HEK293T (cell line): ENCODE measurements at regions not wholly inside any gene's neighbourhood (a gene's known extent, or its start where the extent isn't known, plus 50 kb on each side); places are given as distances from the start of the nearest gene placed in this dataset.

Experiments
- CTCF ChIA-PET: fragments of 350-600 bp; formaldehyde crosslinking; extraction: SDS; loops from one replicate; lab custom pipeline; 2021; ENCODE audit warnings: antibody characterized with exemption, inconsistent platforms; lab: Yijun Ruan, JAX
- POLR2A ChIA-PET: fragments of 350-600 bp; formaldehyde crosslinking; extraction: SDS; loops from one replicate; lab custom pipeline; 2020; ENCODE audit warnings: antibody characterized with exemption, inconsistent platforms; lab: Yijun Ruan, JAX
- DNase-seq: peaks from one replicate; pipeline ENCODE4 v3.0.0; 2012; ENCODE audit warnings: mixed read lengths; ENCODE audit errors: extremely low spot score
- ARNT ChIP-seq: fragments of 450-650 bp; IDR thresholded peaks from 2 replicates; pipeline ENCODE4 v1.6.1; 2017; ENCODE audit warnings: mild to moderate bottlenecking
- BHLHE40 ChIP-seq: fragments of 450-650 bp; IDR thresholded peaks from 2 replicates; pipeline ENCODE4 v1.6.1; 2016; ENCODE audit warnings: mild to moderate bottlenecking, moderate library complexity, borderline replicate concordance
- CTBP1 ChIP-seq: fragments of 450-650 bp; IDR thresholded peaks from 2 replicates; pipeline ENCODE4 v1.6.1; 2016; ENCODE audit warnings: borderline replicate concordance
- ELF4 ChIP-seq: fragments of 450-650 bp; IDR thresholded peaks from 2 replicates; pipeline ENCODE4 v1.6.1; 2017; ENCODE audit warnings: antibody characterized with exemption
- FOXA1 ChIP-seq: fragments of 450-650 bp; IDR thresholded peaks from 2 replicates; pipeline ENCODE4 v1.6.1; 2016; ENCODE audit warnings: mild to moderate bottlenecking
- FOXK2 ChIP-seq: fragments of 450-650 bp; IDR thresholded peaks from 2 replicates; pipeline ENCODE4 v1.6.1; 2016; ENCODE audit warnings: mild to moderate bottlenecking
- FOXM1 ChIP-seq: fragments of 450-650 bp; IDR thresholded peaks from 2 replicates; pipeline ENCODE4 v1.6.1; 2017; ENCODE audit warnings: mild to moderate bottlenecking, borderline replicate concordance
- HDGF ChIP-seq: fragments of 450-650 bp; IDR thresholded peaks from 2 replicates; pipeline ENCODE4 v1.6.1; 2017; ENCODE audit warnings: antibody characterized with exemption, borderline replicate concordance
- L3MBTL2 ChIP-seq: fragments of 450-650 bp; conservative IDR thresholded peaks from 2 replicates; pipeline ENCODE4 v1.6.1; 2016; ENCODE audit warnings: mild to moderate bottlenecking
- LEF1 ChIP-seq: fragments of 450-650 bp; IDR thresholded peaks from 2 replicates; pipeline ENCODE4 v1.6.1; 2017; ENCODE audit warnings: mild to moderate bottlenecking, borderline replicate concordance
- NFRKB ChIP-seq: fragments of 450-650 bp; IDR thresholded peaks from 2 replicates; pipeline ENCODE4 v1.6.1; 2016; ENCODE audit warnings: mild to moderate bottlenecking, moderate library complexity
- PKNOX1 ChIP-seq: fragments of 450-650 bp; IDR thresholded peaks from 2 replicates; pipeline ENCODE4 v1.6.1; 2016
- SP1 ChIP-seq: fragments of 450-650 bp; IDR thresholded peaks from 2 replicates; pipeline ENCODE4 v1.6.1; 2017
- SUZ12 ChIP-seq: fragments of 450-650 bp; IDR thresholded peaks from 2 replicates; pipeline ENCODE4 v1.6.1; 2016; ENCODE audit warnings: mild to moderate bottlenecking
- TARDBP ChIP-seq: fragments of 450-650 bp; IDR thresholded peaks from 2 replicates; pipeline ENCODE4 v1.6.1; 2016
- ZNF384 ChIP-seq: fragments of 450-650 bp; IDR thresholded peaks from 2 replicates; pipeline ENCODE4 v1.6.1; 2016

GRCh38 chr2:19185086-19185485 lies 173.3 kb downstream of the OSR1 start:
- no peak for TF ChIP-seq ARNT
- TF ChIP-seq FOXM1: no peak
- TF ChIP-seq CTBP1: no peak
- TF ChIP-seq PKNOX1: no peak
- no peak for TF ChIP-seq NFRKB
- no peak for TF ChIP-seq FOXK2
- POLR2A ChIA-PET: no interaction called here
- DNase-seq: no peak
- CTCF ChIA-PET: no interaction called here

- ChIA-PET CTCF (no interaction called here), POLR2A (no interaction called here)
- DNase-seq: no peak
- TF ChIP-seq ZNF384 (no peak), FOXA1 (no peak), SP1 (no peak), NFRKB (no peak), CTBP1 (no peak), FOXM1 (no peak), PKNOX1 (no peak), BHLHE40 (no peak), TARDBP (no peak), HDGF (no peak), SUZ12 (no peak), ARNT (no peak), FOXK2 (no peak), L3MBTL2 (no peak), ELF4 (no peak), LEF1 (no peak)
These were observed 180.2 kb downstream of the OSR1 start for GRCh38 chr2:19178175-19178574.

GRCh38 chr2:19176977-19177376 lies 181.4 kb downstream of the OSR1 start:
- ChIA-PET CTCF (no interaction called here), POLR2A (no interaction called here)
- no peak for DNase-seq
- no peak for TF ChIP-seq FOXA1
- no peak for TF ChIP-seq BHLHE40
- TF ChIP-seq HDGF: no peak
- no peak for TF ChIP-seq ZNF384
- TF ChIP-seq LEF1: no peak
- no peak for TF ChIP-seq FOXM1
- TF ChIP-seq TARDBP: no peak
- no peak for TF ChIP-seq ELF4
- TF ChIP-seq PKNOX1: no peak
- TF ChIP-seq ARNT: no peak
- TF ChIP-seq CTBP1: no peak
- no peak for TF ChIP-seq SUZ12
- no peak for TF ChIP-seq FOXK2
- TF ChIP-seq L3MBTL2: no peak
- TF ChIP-seq NFRKB: no peak
- TF ChIP-seq SP1: no peak

GRCh38 chr2:19176172-19176852 lies 182.1 kb downstream of the OSR1 start:
- POLR2A ChIA-PET: no interaction called here
- no peak for DNase-seq
- CTCF ChIA-PET: no interaction called here

GRCh38 chr2:19174176-19174575 lies 184.2 kb downstream of the OSR1 start:
- DNase-seq: no peak
- CTCF ChIA-PET: no interaction called here
- TF ChIP-seq NFRKB: no peak
- POLR2A ChIA-PET: no interaction called here

More at GRCh38 chr2:19176172-19176852, 182.1 kb downstream of the OSR1 start:
- no peak for TF ChIP-seq LEF1
- no peak for TF ChIP-seq FOXK2
- no peak for TF ChIP-seq CTBP1
- TF ChIP-seq L3MBTL2: no peak
- no peak for TF ChIP-seq BHLHE40
- TF ChIP-seq PKNOX1: no peak
- no peak for TF ChIP-seq NFRKB
- no peak for TF ChIP-seq SP1
- TF ChIP-seq FOXA1: no peak
- TF ChIP-seq ARNT: no peak
- no peak for TF ChIP-seq TARDBP

- ChIA-PET CTCF (no interaction called here), POLR2A (no interaction called here)
- DNase-seq: no peak
- no peak for TF ChIP-seq ARNT
- TF ChIP-seq FOXK2: no peak
- no peak for TF ChIP-seq CTBP1
- no peak for TF ChIP-seq NFRKB
- no peak for TF ChIP-seq LEF1
- no peak for TF ChIP-seq BHLHE40
- no peak for TF ChIP-seq ELF4
- no peak for TF ChIP-seq TARDBP
- no peak for TF ChIP-seq SP1
- TF ChIP-seq ZNF384: no peak
- TF ChIP-seq FOXM1: no peak
- no peak for TF ChIP-seq PKNOX1
These were observed 187.0 kb downstream of the OSR1 start for GRCh38 chr2:19171409-19171808.
